ENCODE measurements at regions not wholly inside any gene's neighbourhood (a gene's known extent, or its start where the extent isn't known, plus 50 kb on each side); places are given as distances from the start of the nearest gene placed in this dataset.

- no peak for TF ChIP-seq CTCF (IDR thresholded peaks at IDR 0.05)
- TF ChIP-seq POLR2A (IDR thresholded peaks at IDR 0.05): no peak
- no peak for TF ChIP-seq EP300 (IDR thresholded peaks at IDR 0.05)
These were observed 630.2 kb downstream of the DHX35 start for GRCh38 chr20:39592371-39592770.

All from tibial nerve (tissue), 4 donors.